ENCODE measurements at regions not wholly inside any gene's neighbourhood (a gene's known extent, or its start where the extent isn't known, plus 50 kb on each side); places are given as distances from the start of the nearest gene placed in this dataset.

GRCh38 chr3:65118912-65119499, 431.2 kb upstream of the ADAMTS9 start:
- Histone ChIP-seq H3K27ac (no peak overlapping the region), H3K36me3 (no peaks in the 10 kb centered on the region), H3K27me3 (no peaks in the 10 kb centered on the region), H3K4me3 (ENCODE audit: low read depth in 1 of 2, low read length in 1 of 2) (no peak overlapping the region), H3K4me1 (ENCODE audit: control insufficient read depth in 1 of 2, insufficient read depth in 1 of 2, low read depth in 1 of 2, low read length in 1 of 2) (no peaks in the 10 kb centered on the region), H3K9me3 (no peaks in the 10 kb centered on the region)
- no peak for TF ChIP-seq CTCF (IDR thresholded peaks at IDR 0.05)

GRCh38 chr3:65114041-65114440, 426.2 kb upstream of the ADAMTS9 start:
- H3K4me3 ChIP-seq (ENCODE audit: low read depth in 1 of 2, low read length in 1 of 2) = no peak overlapping the region
- no peaks in the 10 kb centered on the region for H3K36me3 ChIP-seq
- H3K4me1 ChIP-seq (ENCODE audit: control insufficient read depth in 1 of 2, insufficient read depth in 1 of 2, low read depth in 1 of 2, low read length in 1 of 2) = no peaks in the 10 kb centered on the region
- no peak for TF ChIP-seq CTCF (IDR thresholded peaks at IDR 0.05)
- H3K9me3 ChIP-seq = no peaks in the 10 kb centered on the region
- H3K27ac ChIP-seq = no peak overlapping the region
- no peaks in the 10 kb centered on the region for H3K27me3 ChIP-seq

- Histone ChIP-seq H3K9me3 (no peaks in the 10 kb centered on the region), H3K36me3 (no peaks in the 10 kb centered on the region)
Observed at GRCh38 chr3:65112751-65113300, 425.0 kb upstream of the ADAMTS9 start.

GRCh38 chr3:65110661-65111060, 422.9 kb upstream of the ADAMTS9 start:
- Histone ChIP-seq H3K36me3 (no peaks in the 10 kb centered on the region), H3K4me1 (ENCODE audit: control insufficient read depth in 1 of 2, insufficient read depth in 1 of 2, low read depth in 1 of 2, low read length in 1 of 2) (no peaks in the 10 kb centered on the region), H3K9me3 (no peaks in the 10 kb centered on the region), H3K27ac (no peak overlapping the region), H3K27me3 (no peaks in the 10 kb centered on the region), H3K4me3 (ENCODE audit: low read depth in 1 of 2, low read length in 1 of 2) (no peak overlapping the region)
- no peak for TF ChIP-seq CTCF (IDR thresholded peaks at IDR 0.05)

More at GRCh38 chr3:65112751-65113300, 425.0 kb upstream of the ADAMTS9 start:
- Histone ChIP-seq H3K27ac (no peak overlapping the region), H3K4me1 (ENCODE audit: control insufficient read depth in 1 of 2, insufficient read depth in 1 of 2, low read depth in 1 of 2, low read length in 1 of 2) (no peaks in the 10 kb centered on the region), H3K4me3 (ENCODE audit: low read depth in 1 of 2, low read length in 1 of 2) (no peak overlapping the region), H3K27me3 (no peaks in the 10 kb centered on the region)
- TF ChIP-seq CTCF (IDR thresholded peaks at IDR 0.05) = no peak

- H3K27me3 ChIP-seq = no peaks in the 10 kb centered on the region
Observed at GRCh38 chr3:65109966-65110500, 422.2 kb upstream of the ADAMTS9 start.

More at GRCh38 chr3:65109966-65110500, 422.2 kb upstream of the ADAMTS9 start:
- Histone ChIP-seq H3K27ac (no peak overlapping the region), H3K36me3 (no peaks in the 10 kb centered on the region), H3K4me3 (ENCODE audit: low read depth in 1 of 2, low read length in 1 of 2) (no peak overlapping the region), H3K9me3 (no peaks in the 10 kb centered on the region), H3K4me1 (ENCODE audit: control insufficient read depth in 1 of 2, insufficient read depth in 1 of 2, low read depth in 1 of 2, low read length in 1 of 2) (no peaks in the 10 kb centered on the region)
- TF ChIP-seq CTCF (IDR thresholded peaks at IDR 0.05) = no peak

Data from neutrophil (primary cell).